Posterior cingulate gyrus (tissue), 11 donors: ENCODE measurements at regions not wholly inside any gene's neighbourhood (a gene's known extent, or its start where the extent isn't known, plus 50 kb on each side); places are given as distances from the start of the nearest gene placed in this dataset.

Experiments used
- DNase-seq, 10 donors: peaks; one replicate each; pipeline versions ENCODE4 v3.0.0 to v3.0.0-alpha.2; 2020 to 2021; ENCODE audit warnings: mixed read lengths in 3 of 10
- intact Hi-C: fragments of 100-400 bp; cut with DNase I; formaldehyde crosslinking; loops from one replicate; pipeline ENCODE4 v1.15.1; 2023

DNA sequence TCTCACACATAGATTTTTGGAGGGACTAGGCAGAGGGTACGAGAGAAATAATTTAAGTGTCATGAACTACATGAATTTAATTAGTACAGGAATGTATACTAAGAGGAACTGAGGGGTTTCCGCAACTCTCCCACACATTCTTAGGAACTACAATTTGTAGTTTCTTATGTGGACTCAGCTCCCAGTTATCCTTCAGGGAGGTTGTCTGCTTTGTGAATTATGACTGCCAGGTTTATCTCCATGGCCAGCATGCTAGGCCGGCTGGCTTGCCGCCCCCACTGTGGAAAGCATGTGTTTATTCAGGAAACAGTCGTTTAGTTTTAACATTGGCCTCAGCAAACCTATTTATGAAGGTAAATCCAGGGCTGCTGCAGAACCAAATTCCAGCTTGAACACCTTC lies 415.0 kb downstream of the KCTD16 start:
- intact Hi-C loops: no loop called here
- peak in 2 of 10 donors; percentile 48 to 70 for DNase-seq

DNA sequence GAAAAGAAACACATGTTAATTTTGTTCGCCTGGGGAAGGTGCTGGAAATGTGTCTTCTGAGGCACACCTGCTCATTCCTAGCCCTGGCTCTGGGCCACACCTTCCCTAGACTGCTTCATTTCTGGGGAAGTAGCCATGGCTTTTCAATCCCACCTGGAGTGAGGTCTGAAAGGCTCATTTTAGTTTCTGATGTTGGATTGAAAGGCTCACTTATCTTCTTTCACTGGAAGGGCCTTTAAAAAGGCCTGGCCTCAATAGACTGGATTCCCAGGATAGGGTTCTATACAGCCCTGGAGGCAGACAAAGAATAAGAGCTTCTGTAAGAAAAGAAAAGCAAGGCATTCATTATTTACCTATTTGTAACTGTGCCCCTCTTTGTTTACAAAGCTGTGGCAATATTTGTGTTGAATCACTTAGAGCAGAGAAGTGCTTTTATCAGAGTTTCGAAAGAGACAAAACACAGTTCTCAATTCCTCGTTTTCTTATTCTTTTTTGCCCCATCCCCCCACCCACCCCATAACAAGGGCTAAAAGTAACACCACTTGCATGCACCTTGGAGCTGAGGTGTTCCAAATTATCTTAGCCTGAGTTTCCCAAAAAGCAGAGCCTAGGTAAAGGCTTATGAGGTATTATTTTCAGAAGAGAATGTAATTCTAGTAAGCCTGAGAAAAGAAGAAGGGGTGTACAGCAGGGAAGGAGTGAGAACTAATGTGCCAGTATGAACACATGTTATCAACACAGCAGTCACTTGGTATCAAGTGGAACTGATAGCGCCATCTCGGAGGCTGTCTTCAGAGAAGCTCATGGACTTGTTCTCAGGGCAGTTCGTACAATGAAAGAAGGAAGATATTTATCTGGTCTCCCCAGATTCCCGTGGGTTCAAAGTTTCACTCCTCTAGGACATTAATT lies 413.1 kb downstream of the KCTD16 start:
- intact Hi-C loops: no loop called here
- DNase-seq: no peak

DNA sequence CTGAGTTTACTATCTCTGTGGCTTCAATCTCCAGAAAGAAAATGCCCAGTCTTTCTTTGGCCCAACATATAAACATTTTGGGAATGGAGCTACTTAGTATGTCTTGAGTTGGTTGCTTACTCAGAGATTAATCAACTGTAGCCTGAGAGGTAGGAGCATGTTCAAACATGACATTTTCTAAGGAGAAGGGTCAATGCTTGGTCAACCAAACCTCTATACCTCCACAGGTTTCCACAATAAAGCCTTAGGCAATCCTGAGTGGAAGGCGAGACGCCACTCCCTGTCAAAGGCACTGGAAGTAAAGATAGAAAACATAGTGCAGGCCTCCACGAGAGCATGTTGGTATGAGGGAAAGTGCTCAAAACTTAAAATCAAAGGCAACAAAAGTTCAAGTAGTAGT lies 411.4 kb downstream of the KCTD16 start:
- intact Hi-C loops: no loop called here
- no peak for DNase-seq

DNA sequence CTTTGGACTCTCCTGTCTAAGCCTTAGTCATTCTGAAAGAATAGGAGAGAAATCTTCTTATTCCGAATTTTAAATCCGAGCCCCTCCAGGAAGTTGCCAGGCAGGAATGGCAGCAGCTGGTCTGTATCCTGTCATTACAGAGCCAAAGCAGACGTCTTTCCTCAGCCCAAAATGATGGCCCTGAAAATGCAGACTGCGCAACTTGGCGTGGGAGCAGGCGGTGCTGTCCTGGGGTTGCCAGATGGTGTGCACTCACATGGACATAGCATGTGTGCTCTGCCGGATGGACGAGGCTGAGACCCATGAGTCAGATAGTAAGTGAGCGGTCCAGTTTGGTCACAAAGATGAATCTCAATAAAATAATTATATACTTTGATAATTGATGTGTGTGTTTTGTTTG lies 410.4 kb downstream of the KCTD16 start:
- intact Hi-C loops: no loop called here
- DNase-seq: no peak

DNA sequence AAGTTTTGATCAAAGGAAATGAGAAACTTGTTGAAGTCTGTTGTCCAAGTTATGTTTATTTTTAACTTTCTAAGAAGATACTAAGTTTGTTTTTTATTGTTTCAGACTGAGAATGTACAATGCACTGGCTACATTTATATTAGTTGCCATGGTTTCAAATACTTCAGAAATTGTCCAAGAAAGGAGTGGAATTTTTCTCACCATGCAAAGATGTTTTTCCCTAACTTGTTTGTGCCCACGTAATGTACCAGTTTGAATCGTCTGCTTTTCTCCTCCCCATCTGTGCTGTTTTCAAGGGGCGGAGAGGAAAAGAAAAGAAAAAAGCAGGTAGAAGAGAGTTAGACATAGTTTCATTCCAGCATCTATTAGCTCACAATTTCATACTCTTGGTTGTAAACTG lies 407.0 kb downstream of the KCTD16 start:
- DNase-seq: no peak
- intact Hi-C loops: no loop called here

DNA sequence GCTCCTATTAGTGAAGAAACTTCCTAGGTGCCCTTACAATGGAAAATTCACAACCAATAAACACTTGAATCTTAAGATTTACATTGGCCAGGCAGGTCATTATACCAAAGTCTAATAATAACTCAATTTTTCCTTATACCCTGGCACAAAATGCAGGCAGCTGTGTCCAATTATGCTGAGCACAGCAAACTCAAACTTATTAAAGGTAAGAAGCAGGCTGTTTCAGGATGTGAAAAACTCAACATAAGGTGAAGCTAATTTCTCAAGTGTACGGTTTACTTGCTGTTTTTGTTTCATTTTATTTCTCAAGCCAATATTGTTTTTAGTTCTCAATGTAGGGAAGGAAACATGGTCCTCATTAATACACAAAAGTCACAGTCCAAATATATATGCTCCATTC lies 405.1 kb downstream of the KCTD16 start:
- intact Hi-C loops: no loop called here
- no peak for DNase-seq

DNA sequence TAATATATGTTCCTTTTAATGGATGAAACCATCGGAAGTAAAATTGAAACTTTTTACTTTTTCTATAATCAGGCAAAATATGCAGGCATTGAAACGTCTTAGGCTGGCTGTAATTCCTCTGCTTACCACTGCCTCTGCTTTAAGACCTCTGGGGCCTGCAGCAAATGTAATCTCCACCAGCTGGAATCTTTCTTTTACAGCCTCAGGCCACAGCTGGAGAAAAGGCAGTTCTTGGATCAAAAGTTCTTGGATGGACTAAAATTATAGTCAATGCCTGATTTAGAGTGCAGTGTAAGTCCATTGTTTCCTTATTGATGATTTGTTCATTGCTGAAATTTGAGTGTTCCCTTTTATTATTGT lies 396.7 kb downstream of the KCTD16 start:
- DNase-seq: no peak
- intact Hi-C loops: no loop called here

DNA sequence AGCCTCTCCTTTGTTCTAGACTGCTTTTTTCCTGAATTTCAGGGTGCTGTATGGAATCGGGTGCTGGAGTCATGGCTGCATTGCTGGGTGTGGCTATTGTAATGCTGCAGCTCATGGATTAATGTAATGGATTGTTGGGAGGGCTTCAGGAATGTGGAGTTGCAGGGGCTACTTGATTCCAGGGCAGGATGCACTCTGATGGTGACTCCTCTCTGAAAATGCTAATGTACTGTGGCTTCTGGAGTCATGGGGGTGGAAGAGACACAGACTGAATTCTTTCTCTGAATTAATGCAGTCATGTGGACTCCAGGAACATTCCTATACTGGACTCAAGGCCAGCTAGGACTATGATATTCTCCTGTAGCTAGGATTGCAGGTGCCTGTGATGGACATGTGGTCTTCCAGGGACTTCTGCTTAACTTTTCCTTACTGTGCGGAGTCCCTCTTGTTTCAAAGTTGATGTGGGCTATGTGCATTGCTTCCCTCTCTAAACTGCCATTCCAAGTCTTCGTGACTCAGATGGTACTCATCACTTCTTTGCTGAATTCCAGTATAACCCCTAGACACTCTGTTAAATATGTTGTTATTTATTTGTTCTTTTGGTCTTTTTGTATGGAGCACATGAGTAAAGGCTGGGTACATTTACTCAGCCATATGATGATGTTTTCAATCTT lies 396.2 kb downstream of the KCTD16 start:
- no peak for DNase-seq
- intact Hi-C loops: no loop called here

DNA sequence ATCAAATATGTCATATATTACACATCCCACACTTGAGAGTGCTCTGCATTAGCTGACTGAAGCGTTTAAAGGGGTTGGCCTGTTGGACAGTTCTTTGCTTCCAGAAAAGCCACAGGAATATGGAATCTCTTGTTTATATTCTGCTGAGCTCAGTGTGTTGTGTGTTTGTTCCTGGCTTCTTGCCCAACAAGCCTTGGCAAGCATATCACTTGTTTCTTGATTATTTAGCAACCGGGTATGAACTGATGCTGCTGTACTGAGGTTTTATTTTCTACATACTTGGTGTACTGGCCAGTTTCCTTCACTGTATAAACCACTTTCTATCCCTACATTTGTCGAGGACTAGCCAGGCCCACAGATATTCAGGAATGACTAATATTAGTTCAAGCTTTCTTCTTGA lies 378.9 kb downstream of the KCTD16 start:
- DNase-seq: peak in 3 of 10 donors; percentile 8 to 16 (median 9)
- intact Hi-C loops: no loop called here

DNA sequence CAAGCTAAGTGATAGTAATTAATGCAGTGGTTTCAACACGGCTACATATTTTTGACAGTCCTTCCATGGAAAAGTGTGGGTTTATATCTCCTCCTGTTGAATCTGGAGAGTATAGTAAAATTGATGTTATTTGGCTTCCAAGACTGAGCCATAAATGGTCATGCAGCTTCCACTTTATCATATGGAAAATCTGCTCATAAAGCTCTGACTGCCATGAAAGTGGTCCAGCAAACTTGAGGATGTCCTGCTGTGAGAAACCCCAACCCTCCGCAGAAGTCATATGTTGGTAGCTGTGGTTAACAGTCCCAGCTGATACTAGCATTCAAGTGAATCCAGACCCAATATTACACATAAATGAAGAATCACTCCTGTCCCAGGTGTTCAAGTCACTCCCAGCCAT lies 378.3 kb downstream of the KCTD16 start:
- DNase-seq: no peak
- intact Hi-C loops: no loop called here

DNA sequence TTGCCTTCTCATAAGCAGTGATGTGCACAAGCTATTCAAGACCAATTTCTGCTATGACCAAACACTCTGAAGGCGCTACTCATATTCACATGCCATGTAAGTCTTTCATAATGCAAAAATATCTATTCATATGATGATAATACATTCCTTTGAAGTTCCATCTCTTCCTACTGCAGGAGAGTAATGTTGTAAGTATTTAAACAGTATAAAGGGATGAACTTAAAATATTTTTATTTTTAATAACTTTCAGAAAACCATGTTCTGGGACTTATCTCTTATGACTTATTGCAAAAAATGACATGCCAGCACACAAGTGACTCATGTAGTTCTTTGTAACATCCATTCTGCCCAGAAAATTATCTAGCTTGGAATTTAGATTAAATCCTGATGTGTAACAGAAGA lies 376.4 kb downstream of the KCTD16 start:
- intact Hi-C loops: no loop called here
- DNase-seq: no peak

DNA sequence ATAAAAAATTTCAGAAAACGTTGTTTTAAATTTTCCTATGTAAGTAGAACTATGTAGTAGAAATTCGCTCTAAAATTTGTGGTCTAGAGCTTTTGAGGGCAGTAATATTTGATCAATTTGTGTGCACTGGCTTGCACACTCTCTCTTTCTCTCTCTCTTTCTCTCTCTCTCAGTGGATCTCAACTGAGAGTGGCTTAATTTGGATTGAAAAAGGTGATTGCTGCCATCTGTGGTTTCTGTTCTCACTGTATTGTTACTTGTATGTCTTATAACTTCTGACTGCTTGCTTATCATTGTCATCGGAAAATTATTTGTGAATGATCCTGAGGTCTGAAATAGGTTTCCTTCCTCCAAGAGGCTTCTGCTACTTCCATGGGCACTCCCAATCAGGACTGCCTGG lies 368.2 kb downstream of the KCTD16 start:
- intact Hi-C loops: no loop called here
- DNase-seq: no peak
